Endothelial cell of umbilical vein (primary cell): ENCODE measurements at regions not wholly inside any gene's neighbourhood (a gene's known extent, or its start where the extent isn't known, plus 50 kb on each side); places are given as distances from the start of the nearest gene placed in this dataset.

Experiments
- BruUV-seq: library from RNA; stranded (reverse); fragments of 400-500 nt; replicated peaks from 2 replicates; lab custom pipeline; 2021; lab: Mats Ljungman, UMichigan
- CTCF ChIA-PET: fragments of 300-600, 350-600 bp; sonication (Branson Sonifier 250); formaldehyde crosslinking; loops from one replicate; lab custom pipeline; 2021; ENCODE audit warnings: antibody characterized with exemption, inconsistent platforms; lab: Charles Lee
- POLR2A ChIA-PET: fragments of 300-600, 350-600 bp; sonication (Branson Sonifier 250); formaldehyde crosslinking; loops from one replicate; lab custom pipeline; 2021; ENCODE audit warnings: antibody characterized with exemption, inconsistent platforms; lab: Charles Lee
- DNase-seq: peaks from one replicate; pipeline ENCODE4 v3.0.0-alpha.2; 2011; ENCODE audit warnings: low read depth, low spot score
- FAIRE-seq: peaks from 2 replicates; lab custom pipeline; 2011; peaks lifted over from hg19 to GRCh38; lab: Jason Lieb, UNC
- H2AFZ ChIP-seq: 2 replicates; pipeline ENCODE4 v1.6.0; 2012; ENCODE audit warnings: low read depth, low read length, control low read depth, inconsistent platforms
- H3K27ac ChIP-seq: 2 replicates; pipeline ENCODE4 v1.5.1; 2011; ENCODE audit warnings: low read depth, mild to moderate bottlenecking, control low read depth, low read length, moderate library complexity; ENCODE audit not compliant: insufficient read depth
- H3K27me3 ChIP-seq, 2 experiments: 2 replicates each; pipeline versions ENCODE4 v1.6.0 to v1.6.1; 2011; ENCODE audit warnings: low read length in 2 of 2, mixed read lengths in 1 of 2; ENCODE audit not compliant: control insufficient read depth in 2 of 2, insufficient read depth in 2 of 2
- H3K36me3 ChIP-seq, 2 experiments: 2 replicates in 1 of 2; 3 replicates in 1 of 2; pipeline ENCODE4 v1.5.1; 2011; ENCODE audit warnings: low read length in 2 of 2, mild to moderate bottlenecking in 1 of 2, moderate library complexity in 1 of 2; ENCODE audit not compliant: control insufficient read depth in 2 of 2, insufficient read depth in 2 of 2; ENCODE audit errors: extremely low read depth in 1 of 2
- H3K4me1 ChIP-seq: 3 replicates; pipeline ENCODE4 v1.5.1; 2011; ENCODE audit warnings: mild to moderate bottlenecking, low read length; ENCODE audit not compliant: control insufficient read depth, insufficient read depth; ENCODE audit errors: extremely low read depth
- H3K4me2 ChIP-seq: 2 replicates; pipeline ENCODE4 v1.6.1; 2011; ENCODE audit warnings: low read length, control low read depth, mixed read lengths; ENCODE audit not compliant: insufficient read depth
- H3K4me3 ChIP-seq, 3 experiments: fragments of 200-600 bp in 1 of 3; sonication (generic), shearing (Covaris generic) in 1 of 3; replicated peaks in 1 of 3; 2 replicates each; pipeline ENCODE4 v1.5.1; 2011 to 2016; ENCODE audit warnings: control low read depth in 3 of 3, low read length in 3 of 3, mild to moderate bottlenecking in 2 of 3, inconsistent platforms in 1 of 3, low read depth in 1 of 3, moderate library complexity in 1 of 3; ENCODE audit not compliant: insufficient read depth in 1 of 3
- H3K79me2 ChIP-seq: 2 replicates; pipeline ENCODE4 v1.6.0; 2012; ENCODE audit warnings: low read length, inconsistent platforms; ENCODE audit not compliant: control insufficient read depth, insufficient read depth
- H3K9ac ChIP-seq: replicated peaks from 2 replicates; pipeline ENCODE3; 2011; ENCODE audit warnings: low read length, control low read depth; ENCODE audit not compliant: insufficient read depth; ENCODE audit errors: extremely low read depth
- H3K9me1 ChIP-seq: replicated peaks from 3 replicates; pipeline ENCODE4 v1.6.0; 2011; ENCODE audit warnings: mild to moderate bottlenecking, low read length; ENCODE audit not compliant: control insufficient read depth, insufficient read depth; ENCODE audit errors: extremely low read depth
- H3K9me3 ChIP-seq: replicated peaks from 2 replicates; pipeline ENCODE4 v1.5.1; 2012; ENCODE audit warnings: low read length, inconsistent platforms; ENCODE audit not compliant: control insufficient read depth, insufficient read depth
- H4K20me1 ChIP-seq: replicated peaks from 2 replicates; pipeline ENCODE3; 2011; ENCODE audit warnings: mild to moderate bottlenecking, low read length; ENCODE audit not compliant: control insufficient read depth, insufficient read depth; ENCODE audit errors: extremely low read depth
- EZH2 ChIP-seq: IDR thresholded peaks from 2 replicates; pipeline ENCODE4 v1.6.1; 2012; ENCODE audit warnings: borderline replicate concordance, low read depth, mild to moderate bottlenecking, moderate library complexity, low read length, inconsistent platforms; ENCODE audit not compliant: severe bottlenecking
- FOS ChIP-seq: IDR thresholded peaks from 2 replicates; pipeline ENCODE4 v1.6.1; 2011; ENCODE audit warnings: mild to moderate bottlenecking, low read length, moderate library complexity, borderline replicate concordance; ENCODE audit not compliant: insufficient read depth
- GATA2 ChIP-seq: IDR thresholded peaks from 2 replicates; pipeline ENCODE4 v1.7.0; 2011; ENCODE audit warnings: low read depth, mild to moderate bottlenecking, moderate library complexity, mixed read lengths, low read length; ENCODE audit not compliant: insufficient read length, insufficient read depth
- JUN ChIP-seq: IDR thresholded peaks from 2 replicates; pipeline ENCODE4 v1.6.1; 2011; ENCODE audit warnings: borderline replicate concordance, low read depth; ENCODE audit not compliant: insufficient read length, insufficient read depth
- MAX ChIP-seq: IDR thresholded peaks from 2 replicates; pipeline ENCODE4 v1.6.1; 2011; ENCODE audit not compliant: insufficient read depth, insufficient read length
- POLR2AphosphoS5 ChIP-seq: IDR thresholded peaks from 2 replicates; pipeline ENCODE4 v1.6.1; 2012; ENCODE audit warnings: low read depth, mild to moderate bottlenecking, control low read depth, low read length, moderate library complexity; ENCODE audit not compliant: insufficient read depth
- dilution Hi-C: fragments of 300-500 bp; cut with MboI; formaldehyde crosslinking; loops from one replicate; pipeline ENCODE4 v1.15.0; 2019; ENCODE audit warnings: low sequenced_read_pairs; ENCODE audit not compliant: extremely low pct_ligation_motif_present
- intact Hi-C: fragments of 100-400 bp; cut with micrococcal nuclease; formaldehyde crosslinking; loops from one replicate; pipeline ENCODE4 v1.10.0; 2022

DNA sequence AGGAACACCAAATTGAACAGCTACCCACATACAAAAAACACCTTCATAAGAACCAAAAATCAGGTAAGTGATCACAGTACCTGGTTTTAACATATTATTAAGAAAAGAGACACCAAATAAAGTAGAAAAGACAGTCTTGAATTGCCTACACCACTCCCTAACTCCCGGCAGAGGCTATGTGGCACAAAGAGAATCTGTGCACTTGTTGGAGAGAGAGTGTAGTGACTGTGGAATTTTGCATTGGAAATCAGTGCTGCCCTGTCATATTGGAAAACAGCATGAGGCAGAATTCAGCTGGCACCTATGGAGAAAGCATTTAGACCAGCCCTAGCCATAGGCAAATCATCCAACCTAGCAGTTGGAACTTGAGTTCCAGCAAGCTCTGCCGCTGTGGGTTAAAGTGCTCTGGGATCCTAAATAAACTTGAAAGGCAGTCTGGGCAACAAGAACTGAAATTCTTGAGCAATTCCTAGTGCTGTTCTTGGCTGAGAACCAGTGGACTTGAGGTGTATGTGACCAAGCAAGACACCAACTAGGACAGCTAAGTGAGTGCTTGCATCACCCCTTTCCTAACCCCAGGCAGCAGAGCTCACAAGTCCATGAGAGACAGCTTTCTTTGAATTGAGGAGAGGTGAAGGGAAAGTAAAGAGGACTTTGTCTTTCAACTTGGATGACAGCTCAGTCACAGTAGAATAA, 969.6 kb upstream of the ALCAM start:
- Histone ChIP-seq H3K27ac (no peak overlapping the region), H3K79me2 (no peaks in the 10 kb centered on the region), H3K36me3 (no peaks in the 10 kb centered on the region), H3K4me3 (no peak overlapping the region), H2AFZ (no peak overlapping the region), H3K9me1 (no peaks in the 10 kb centered on the region), H3K27me3 (no peaks in the 10 kb centered on the region), H4K20me1 (no peaks in the 10 kb centered on the region), H3K4me2 (no peak overlapping the region), H3K9ac (no peak overlapping the region), H3K4me1 (no peaks in the 10 kb centered on the region), H3K9me3 (no peaks in the 10 kb centered on the region)
- intact Hi-C loops (no loop called here), dilution Hi-C loops (no loop called here)
- no TSS peak for BruUV-seq
- ChIA-PET POLR2A (no interaction called here), CTCF (no interaction called here)
- FAIRE-seq: no peak
- TF ChIP-seq GATA2 (no peak), JUN (no peak), MAX (no peak), POLR2AphosphoS5 (no peak), EZH2 (no peak)
- no peak for DNase-seq

DNA sequence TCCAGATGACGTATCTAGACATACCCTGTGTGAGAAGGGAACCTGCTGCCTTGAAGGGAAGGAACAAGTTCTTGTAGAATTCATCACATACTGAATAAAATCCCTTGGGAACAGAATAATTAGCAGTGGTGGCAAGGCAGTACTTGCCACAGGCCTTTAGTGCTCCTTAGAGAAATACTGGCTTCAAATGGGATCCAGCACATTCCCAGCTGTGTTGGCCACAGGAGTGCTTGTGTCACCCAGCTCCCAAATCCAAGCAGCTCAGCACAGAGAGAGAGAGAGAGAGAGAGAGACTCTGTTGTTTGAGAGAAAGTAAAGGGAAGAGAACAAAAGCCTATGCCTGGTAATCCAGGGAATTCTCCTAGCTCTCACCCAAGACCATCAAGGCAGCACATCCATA, 969.0 kb upstream of the ALCAM start:
- POLR2A ChIA-PET: no interaction called here
- no peaks in the 10 kb centered on the region for H3K79me2 ChIP-seq
- no peaks in the 10 kb centered on the region for H3K9me3 ChIP-seq
- DNase-seq (no peak), FAIRE-seq (no peak)
- CTCF ChIA-PET: no interaction called here
- H2AFZ ChIP-seq: no peak overlapping the region
- dilution Hi-C loops: no loop called here
- no peaks in the 10 kb centered on the region for H3K4me1 ChIP-seq
- H3K36me3 ChIP-seq: no peaks in the 10 kb centered on the region
- no peak overlapping the region for H3K4me2 ChIP-seq
- no peaks in the 10 kb centered on the region for H4K20me1 ChIP-seq
- H3K9ac ChIP-seq: no peak overlapping the region
- H3K27ac ChIP-seq: no peak overlapping the region
- no peak overlapping the region for H3K4me3 ChIP-seq
- no TSS peak for BruUV-seq
- no peaks in the 10 kb centered on the region for H3K27me3 ChIP-seq
- TF ChIP-seq JUN (no peak), FOS (no peak)
- H3K9me1 ChIP-seq: no peaks in the 10 kb centered on the region
- intact Hi-C loops: no loop called here
